HG03469 (cell line): ENCODE measurements at regions not wholly inside any gene's neighbourhood (a gene's known extent, or its start where the extent isn't known, plus 50 kb on each side); places are given as distances from the start of the nearest gene placed in this dataset.
"Not testable (repeated sequence)": the region's sequence is repeated elsewhere in the genome, so short reads cannot be mapped to it uniquely, and the experiment has no call there.

Experiments
- ATAC-seq: cut with Tn5 transposase; IDR thresholded peaks from one replicate; pipeline ENCODE4 v1.9.1; 2021; ENCODE audit warnings: mild to moderate bottlenecking, moderate library complexity, moderate number of reproducible peaks; ENCODE audit not compliant: unreplicated experiment

- no peak for ATAC-seq
These were observed 158.9 kb downstream of the HINT1 start for GRCh38 chr5:131005963-131006684.

- ATAC-seq: no peak
These were observed 163.5 kb downstream of the HINT1 start for GRCh38 chr5:131001507-131001906.

GRCh38 chr5:131000289-131000688 lies 164.8 kb downstream of the HINT1 start:
- ATAC-seq: no peak

- not testable (repeated sequence) for ATAC-seq
These were observed 168.3 kb downstream of the HINT1 start for GRCh38 chr5:130996720-130997119.

- ATAC-seq: no peak
These were observed 169.2 kb downstream of the HINT1 start for GRCh38 chr5:130995851-130996250.

- ATAC-seq: no peak
These were observed 169.9 kb downstream of the HINT1 start for GRCh38 chr5:130995254-130995515.

- no peak for ATAC-seq
These were observed 170.4 kb downstream of the HINT1 start for GRCh38 chr5:130994496-130995253.

GRCh38 chr5:130992621-130993020 lies 172.4 kb downstream of the HINT1 start:
- ATAC-seq: no peak

- ATAC-seq: no peak
These were observed 173.0 kb downstream of the HINT1 start for GRCh38 chr5:130992095-130992494.

GRCh38 chr5:130985776-130986175 lies 179.3 kb downstream of the HINT1 start:
- no peak for ATAC-seq

- no peak for ATAC-seq
These were observed 183.4 kb downstream of the HINT1 start for GRCh38 chr5:130981663-130982062.

- no peak for ATAC-seq
These were observed 186.6 kb downstream of the HINT1 start for GRCh38 chr5:130978475-130978874.

- no peak for ATAC-seq
These were observed 188.6 kb downstream of the HINT1 start for GRCh38 chr5:130976493-130976892.

- no peak for ATAC-seq
These were observed 189.2 kb downstream of the HINT1 start for GRCh38 chr5:130975847-130976246.

- no peak for ATAC-seq
These were observed 189.8 kb downstream of the HINT1 start for GRCh38 chr5:130975299-130975698.

- ATAC-seq: no peak
These were observed 190.9 kb downstream of the HINT1 start for GRCh38 chr5:130974021-130974683.

- ATAC-seq: no peak
These were observed 198.0 kb downstream of the HINT1 start for GRCh38 chr5:130966990-130967525.

GRCh38 chr5:130965920-130966319 lies 199.1 kb downstream of the HINT1 start:
- no peak for ATAC-seq

- no peak for ATAC-seq
These were observed 199.7 kb downstream of the HINT1 start for GRCh38 chr5:130965360-130965759.

GRCh38 chr5:130964231-130965202 lies 200.5 kb downstream of the HINT1 start:
- no peak for ATAC-seq

- no peak for ATAC-seq
These were observed 201.3 kb downstream of the HINT1 start for GRCh38 chr5:130963798-130964197.
